Effector memory CD8-positive, alpha-beta T cell (primary cell): ENCODE measurements at regions not wholly inside any gene's neighbourhood (a gene's known extent, or its start where the extent isn't known, plus 50 kb on each side); places are given as distances from the start of the nearest gene placed in this dataset.

ENCODE experiments used
- ATAC-seq: fragments of 150-1000 bp; cut with Tn5 transposase; replicated peaks from 2 replicates; pipeline ENCODE4 v1.10.0; 2021; ENCODE audit warnings: mild to moderate bottlenecking, moderate library complexity
- DNase-seq, 3 experiments: peaks; one replicate each; pipeline ENCODE4 v3.0.0; 2021
- H3K27ac Mint-ChIP-seq, 2 donors: one replicate each; pipeline ENCODE4 v1.8.0; 2022; ENCODE audit warnings: mild to moderate bottlenecking in 2 of 2, mixed read lengths in 2 of 2, moderate library complexity in 2 of 2
- H3K27me3 Mint-ChIP-seq, 2 donors: one replicate each; pipeline ENCODE4 v1.8.0; 2022; ENCODE audit warnings: mixed read lengths in 2 of 2
- H3K36me3 Mint-ChIP-seq: one replicate; pipeline ENCODE4 v1.8.0; 2022; ENCODE audit warnings: mild to moderate bottlenecking, moderate library complexity, mixed read lengths; ENCODE audit not compliant: insufficient read depth
- H3K4me1 Mint-ChIP-seq, 2 donors: one replicate each; pipeline ENCODE4 v1.8.0; 2022; ENCODE audit warnings: low read depth in 2 of 2, mixed read lengths in 2 of 2
- H3K4me3 Mint-ChIP-seq, 2 donors: one replicate each; pipeline ENCODE4 v1.8.0; 2022; ENCODE audit warnings: mild to moderate bottlenecking in 2 of 2, mixed read lengths in 2 of 2, moderate library complexity in 2 of 2
- H3K9me3 Mint-ChIP-seq, 2 donors: one replicate each; pipeline ENCODE4 v1.8.0; 2022; ENCODE audit warnings: mixed read lengths in 2 of 2

GRCh38 chr1:220391491-220391890 lies 119.2 kb upstream of the RAB3GAP2 start:
- Mint-ChIP-seq H3K27me3 (peaks cover 31 to 38% of the 10 kb centered on the region in 2 donors), H3K4me1 (no peaks in the 10 kb centered on the region), H3K4me3 (no peak overlapping the region), H3K9me3 (no peaks in the 10 kb centered on the region), H3K36me3 (no peaks in the 10 kb centered on the region), H3K27ac (no peak overlapping the region)
- no peak for ATAC-seq
- DNase-seq: no peak

- Mint-ChIP-seq H3K27me3 (peaks cover 28 to 29% of the 10 kb centered on the region in 2 donors), H3K36me3 (no peaks in the 10 kb centered on the region), H3K4me1 (no peaks in the 10 kb centered on the region), H3K27ac (no peak overlapping the region), H3K9me3 (peaks cover 0 to 2% of the 10 kb centered on the region in 2 donors), H3K4me3 (no peak overlapping the region)
- no peak for ATAC-seq
- no peak for DNase-seq
Measured at GRCh38 chr1:220389634-220390033, 117.4 kb upstream of the RAB3GAP2 start.

GRCh38 chr1:220386494-220387195 lies 114.4 kb upstream of the RAB3GAP2 start:
- Mint-ChIP-seq H3K27ac (no peak overlapping the region), H3K4me3 (no peak overlapping the region), H3K9me3 (peaks cover 0 to 2% of the 10 kb centered on the region in 2 donors), H3K4me1 (no peaks in the 10 kb centered on the region), H3K27me3 (peaks cover 30 to 34% of the 10 kb centered on the region in 2 donors), H3K36me3 (no peaks in the 10 kb centered on the region)
- DNase-seq (no peak), ATAC-seq (no peak)

GRCh38 chr1:220385158-220385557 lies 112.9 kb upstream of the RAB3GAP2 start:
- DNase-seq: no peak
- peaks cover 31 to 48% of the 10 kb centered on the region in 2 donors for H3K27me3 Mint-ChIP-seq
- no peak overlapping the region for H3K27ac Mint-ChIP-seq
- H3K9me3 Mint-ChIP-seq: peaks cover 0 to 2% of the 10 kb centered on the region in 2 donors
- H3K4me3 Mint-ChIP-seq: no peak overlapping the region
- H3K36me3 Mint-ChIP-seq: no peaks in the 10 kb centered on the region
- H3K4me1 Mint-ChIP-seq: no peaks in the 10 kb centered on the region
- no peak for ATAC-seq

GRCh38 chr1:220382994-220383393 lies 110.7 kb upstream of the RAB3GAP2 start:
- H3K27me3 Mint-ChIP-seq: peaks cover 13 to 50% of the 10 kb centered on the region in 2 donors
- no peak for DNase-seq
- no peak for ATAC-seq
- H3K4me3 Mint-ChIP-seq: no peak overlapping the region
- no peaks in the 10 kb centered on the region for H3K4me1 Mint-ChIP-seq
- peaks cover 0 to 2% of the 10 kb centered on the region in 2 donors for H3K9me3 Mint-ChIP-seq
- H3K36me3 Mint-ChIP-seq: no peaks in the 10 kb centered on the region
- no peak overlapping the region for H3K27ac Mint-ChIP-seq

GRCh38 chr1:220380885-220381284 lies 108.6 kb upstream of the RAB3GAP2 start:
- peaks cover 12 to 57% of the 10 kb centered on the region in 2 donors for H3K27me3 Mint-ChIP-seq
- peaks cover 0 to 2% of the 10 kb centered on the region in 2 donors for H3K9me3 Mint-ChIP-seq
- H3K36me3 Mint-ChIP-seq: no peaks in the 10 kb centered on the region
- no peaks in the 10 kb centered on the region for H3K4me1 Mint-ChIP-seq
- no peak overlapping the region for H3K27ac Mint-ChIP-seq
- ATAC-seq (no peak), DNase-seq (no peak)
- H3K4me3 Mint-ChIP-seq: no peak overlapping the region

GRCh38 chr1:220378571-220379302 lies 106.5 kb upstream of the RAB3GAP2 start:
- Mint-ChIP-seq H3K4me1 (no peaks in the 10 kb centered on the region), H3K9me3 (no peaks in the 10 kb centered on the region), H3K27ac (no peak overlapping the region), H3K36me3 (no peaks in the 10 kb centered on the region), H3K27me3 (peaks cover 18 to 68% of the 10 kb centered on the region in 2 donors), H3K4me3 (no peak overlapping the region)
- ATAC-seq: no peak
- DNase-seq: no peak

GRCh38 chr1:220375715-220376114 lies 103.5 kb upstream of the RAB3GAP2 start:
- no peaks in the 10 kb centered on the region for H3K36me3 Mint-ChIP-seq
- no peaks in the 10 kb centered on the region for H3K4me1 Mint-ChIP-seq
- no peak overlapping the region for H3K27ac Mint-ChIP-seq
- no peaks in the 10 kb centered on the region for H3K9me3 Mint-ChIP-seq
- ATAC-seq (no peak), DNase-seq (no peak)
- H3K27me3 Mint-ChIP-seq: peaks cover 18 to 53% of the 10 kb centered on the region in 2 donors
- H3K4me3 Mint-ChIP-seq: no peak overlapping the region

- peaks cover 24 to 55% of the 10 kb centered on the region in 2 donors for H3K27me3 Mint-ChIP-seq
- H3K36me3 Mint-ChIP-seq: no peaks in the 10 kb centered on the region
- no peak overlapping the region for H3K4me3 Mint-ChIP-seq
- no peak overlapping the region for H3K27ac Mint-ChIP-seq
- no peaks in the 10 kb centered on the region for H3K4me1 Mint-ChIP-seq
- no peak for DNase-seq
- no peak for ATAC-seq
- H3K9me3 Mint-ChIP-seq: no peaks in the 10 kb centered on the region
Measured at GRCh38 chr1:220374449-220374848, 102.2 kb upstream of the RAB3GAP2 start.

GRCh38 chr1:220372451-220372850 lies 100.2 kb upstream of the RAB3GAP2 start:
- no peaks in the 10 kb centered on the region for H3K36me3 Mint-ChIP-seq
- no peaks in the 10 kb centered on the region for H3K4me1 Mint-ChIP-seq
- no peak for DNase-seq
- H3K27me3 Mint-ChIP-seq: peaks cover 36 to 37% of the 10 kb centered on the region in 2 donors
- H3K9me3 Mint-ChIP-seq: no peaks in the 10 kb centered on the region
- H3K27ac Mint-ChIP-seq: no peak overlapping the region
- H3K4me3 Mint-ChIP-seq: no peak overlapping the region
- ATAC-seq: no peak

- H3K4me1 Mint-ChIP-seq: no peaks in the 10 kb centered on the region
- ATAC-seq (no peak), DNase-seq (no peak)
- no peaks in the 10 kb centered on the region for H3K36me3 Mint-ChIP-seq
- H3K27ac Mint-ChIP-seq: no peak overlapping the region
- no peak overlapping the region for H3K4me3 Mint-ChIP-seq
- peaks cover 36 to 37% of the 10 kb centered on the region in 2 donors for H3K27me3 Mint-ChIP-seq
- H3K9me3 Mint-ChIP-seq: no peaks in the 10 kb centered on the region
Measured at GRCh38 chr1:220371324-220371723, 99.1 kb upstream of the RAB3GAP2 start.

- Mint-ChIP-seq H3K27ac (no peak overlapping the region), H3K27me3 (peaks cover 47 to 48% of the 10 kb centered on the region in 2 donors), H3K9me3 (no peaks in the 10 kb centered on the region), H3K36me3 (no peaks in the 10 kb centered on the region), H3K4me3 (no peak overlapping the region), H3K4me1 (no peaks in the 10 kb centered on the region)
- DNase-seq (no peak), ATAC-seq (no peak)
Measured at GRCh38 chr1:220370041-220370700, 97.9 kb upstream of the RAB3GAP2 start.

- Mint-ChIP-seq H3K27ac (no peak overlapping the region), H3K9me3 (no peaks in the 10 kb centered on the region), H3K27me3 (peaks cover 48 to 52% of the 10 kb centered on the region in 2 donors), H3K4me3 (no peak overlapping the region), H3K36me3 (no peaks in the 10 kb centered on the region), H3K4me1 (no peaks in the 10 kb centered on the region)
- no peak for ATAC-seq
- DNase-seq: no peak
Measured at GRCh38 chr1:220369511-220369910, 97.3 kb upstream of the RAB3GAP2 start.
